ENCODE measurements at regions not wholly inside any gene's neighbourhood (a gene's known extent, or its start where the extent isn't known, plus 50 kb on each side); places are given as distances from the start of the nearest gene placed in this dataset.

GRCh38 chr13:103255587-103256301 lies 189.5 kb upstream of the SLC10A2 start:
- no peaks in the 10 kb centered on the region for H3K4me1 ChIP-seq (ENCODE audit: low read depth)
- H3K4me3 ChIP-seq, result no peak overlapping the region
- no peaks in the 10 kb centered on the region for H3K36me3 ChIP-seq
- no peaks in the 10 kb centered on the region for H3K27me3 ChIP-seq
- no peaks in the 10 kb centered on the region for H3K9me3 ChIP-seq (ENCODE audit: low read depth)
- DNase-seq (ENCODE audit: low read depth in 1 of 2, low spot score in 1 of 2), result no peak
- TF ChIP-seq, protein P1, sequence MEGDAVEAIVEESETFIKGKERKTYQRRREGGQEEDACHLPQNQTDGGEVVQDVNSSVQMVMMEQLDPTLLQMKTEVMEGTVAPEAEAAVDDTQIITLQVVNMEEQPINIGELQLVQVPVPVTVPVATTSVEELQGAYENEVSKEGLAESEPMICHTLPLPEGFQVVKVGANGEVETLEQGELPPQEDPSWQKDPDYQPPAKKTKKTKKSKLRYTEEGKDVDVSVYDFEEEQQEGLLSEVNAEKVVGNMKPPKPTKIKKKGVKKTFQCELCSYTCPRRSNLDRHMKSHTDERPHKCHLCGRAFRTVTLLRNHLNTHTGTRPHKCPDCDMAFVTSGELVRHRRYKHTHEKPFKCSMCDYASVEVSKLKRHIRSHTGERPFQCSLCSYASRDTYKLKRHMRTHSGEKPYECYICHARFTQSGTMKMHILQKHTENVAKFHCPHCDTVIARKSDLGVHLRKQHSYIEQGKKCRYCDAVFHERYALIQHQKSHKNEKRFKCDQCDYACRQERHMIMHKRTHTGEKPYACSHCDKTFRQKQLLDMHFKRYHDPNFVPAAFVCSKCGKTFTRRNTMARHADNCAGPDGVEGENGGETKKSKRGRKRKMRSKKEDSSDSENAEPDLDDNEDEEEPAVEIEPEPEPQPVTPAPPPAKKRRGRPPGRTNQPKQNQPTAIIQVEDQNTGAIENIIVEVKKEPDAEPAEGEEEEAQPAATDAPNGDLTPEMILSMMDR (IDR thresholded peaks at IDR 0.05; ENCODE audit: low read depth, low read length), result no peak
- no peak overlapping the region for H3K27ac ChIP-seq

DNA sequence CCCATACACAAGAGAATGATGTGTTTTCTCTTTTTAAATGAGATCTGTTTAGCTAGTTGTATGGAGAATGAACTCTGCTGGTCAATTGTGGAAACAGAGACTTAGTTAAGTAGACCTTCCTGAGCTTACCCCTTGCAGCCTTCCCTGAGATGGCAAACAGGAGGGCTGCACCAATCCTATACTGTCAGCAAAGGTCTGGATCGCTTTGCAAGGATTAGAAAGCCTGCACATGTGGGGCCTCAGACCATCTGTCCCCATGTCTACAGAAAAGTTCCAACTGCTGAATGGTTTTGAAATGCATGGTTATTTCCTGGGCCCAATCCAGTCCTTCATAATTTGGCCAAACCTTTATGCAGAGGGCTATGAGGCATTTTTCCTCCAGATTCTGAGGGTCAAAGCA lies 183.9 kb upstream of the SLC10A2 start:
- no peaks in the 10 kb centered on the region for H3K27me3 ChIP-seq

DNA sequence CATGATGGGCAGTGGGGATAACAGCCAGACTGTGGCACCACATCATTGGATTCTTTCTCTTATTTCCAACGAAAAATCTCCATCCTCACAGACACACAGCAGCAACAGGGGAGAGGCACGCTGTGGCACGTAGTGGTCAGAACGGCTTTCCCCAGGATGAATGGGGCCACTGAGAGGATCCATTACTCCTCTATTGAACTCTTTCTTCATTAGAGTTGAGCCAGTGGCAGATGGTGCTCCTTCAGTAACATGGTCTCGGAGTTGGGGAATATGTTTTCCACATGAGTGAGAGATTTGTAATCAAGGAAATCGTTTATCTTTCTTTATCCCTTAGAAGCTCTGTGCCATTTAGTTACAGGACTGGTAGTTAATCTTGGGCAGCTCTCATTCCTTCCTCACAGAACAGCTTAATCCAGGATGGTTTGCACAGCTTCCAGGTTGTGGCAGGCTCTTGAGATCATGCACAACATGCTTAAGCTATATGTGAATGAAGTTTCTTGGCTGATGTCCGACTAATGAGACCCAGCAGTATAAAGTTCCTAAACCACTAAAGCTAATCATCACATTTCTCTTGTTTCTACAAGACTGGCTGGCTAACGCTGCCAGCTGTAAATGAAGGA lies 180.5 kb upstream of the SLC10A2 start:
- peak in 1 of 2 donors; percentile 5 for DNase-seq (ENCODE audit: low read depth in 1 of 2, low spot score in 1 of 2)
- TF ChIP-seq, protein P1 (IDR thresholded peaks at IDR 0.05; ENCODE audit: low read depth, low read length), result no peak

More for the DNA sequence above, 183.9 kb upstream of the SLC10A2 start:
- H3K9me3 ChIP-seq (ENCODE audit: low read depth), result no peaks in the 10 kb centered on the region
- no peaks in the 10 kb centered on the region for H3K36me3 ChIP-seq
- DNase-seq (ENCODE audit: low read depth in 1 of 2, low spot score in 1 of 2), result no peak
- H3K4me1 ChIP-seq (ENCODE audit: low read depth), result no peaks in the 10 kb centered on the region
- TF ChIP-seq, protein P1 (IDR thresholded peaks at IDR 0.05; ENCODE audit: low read depth, low read length), result no peak
- H3K4me3 ChIP-seq, result no peak overlapping the region
- no peak overlapping the region for H3K27ac ChIP-seq

GRCh38 chr13:103243495-103243894 lies 177.3 kb upstream of the SLC10A2 start:
- no peak overlapping the region for H3K4me3 ChIP-seq
- TF ChIP-seq, protein P1 (IDR thresholded peaks at IDR 0.05; ENCODE audit: low read depth, low read length), result no peak
- H3K9me3 ChIP-seq (ENCODE audit: low read depth), result no peaks in the 10 kb centered on the region
- no peaks in the 10 kb centered on the region for H3K27me3 ChIP-seq
- no peaks in the 10 kb centered on the region for H3K36me3 ChIP-seq
- H3K4me1 ChIP-seq (ENCODE audit: low read depth), result peaks cover 10% of the 10 kb centered on the region
- H3K27ac ChIP-seq, result no peak overlapping the region
- no peak for DNase-seq (ENCODE audit: low read depth in 1 of 2, low spot score in 1 of 2)

More for the DNA sequence above, 180.5 kb upstream of the SLC10A2 start:
- Histone ChIP-seq H3K27me3 (no peaks in the 10 kb centered on the region), H3K4me3 (no peak overlapping the region), H3K4me1 (ENCODE audit: low read depth) (peaks cover 4% of the 10 kb centered on the region), H3K27ac (no peak overlapping the region), H3K36me3 (no peaks in the 10 kb centered on the region), H3K9me3 (ENCODE audit: low read depth) (no peaks in the 10 kb centered on the region)

DNA sequence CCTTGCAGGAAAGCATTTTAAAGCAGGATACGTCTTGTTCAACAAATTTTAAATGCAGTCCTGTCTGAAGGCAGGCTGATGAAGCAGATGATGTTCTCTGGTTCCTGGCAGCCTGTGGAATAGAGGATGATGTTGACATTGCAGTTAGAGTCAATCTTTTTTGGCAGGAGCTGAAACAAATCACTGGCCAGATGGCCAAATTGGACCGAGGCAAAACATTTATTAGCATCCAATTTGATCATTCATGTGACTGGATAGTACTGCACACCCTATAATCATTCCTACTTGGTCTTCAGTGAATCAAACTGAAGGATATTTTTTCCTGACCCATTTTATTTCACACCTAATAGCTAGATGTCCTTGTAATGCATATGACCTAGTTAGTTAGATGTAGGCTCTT lies 172.2 kb upstream of the SLC10A2 start:
- H3K27ac ChIP-seq, result no peak overlapping the region
- no peaks in the 10 kb centered on the region for H3K27me3 ChIP-seq
- H3K9me3 ChIP-seq (ENCODE audit: low read depth), result no peaks in the 10 kb centered on the region
- no peaks in the 10 kb centered on the region for H3K36me3 ChIP-seq
- TF ChIP-seq, protein P1 (IDR thresholded peaks at IDR 0.05; ENCODE audit: low read depth, low read length), result no peak
- DNase-seq (ENCODE audit: low read depth in 1 of 2, low spot score in 1 of 2), result no peak
- no peak overlapping the region for H3K4me3 ChIP-seq
- peaks cover 10% of the 10 kb centered on the region for H3K4me1 ChIP-seq (ENCODE audit: low read depth)

Data from cardiac muscle cell (in vitro differentiated cells and primary cell).